Activated CD8-positive, alpha-beta memory T cell treated with anti-CD3 and anti-CD28 coated beads, Interleukin-2, amount 10 ng/mL, durations not matched to agents 7 days and 5 days (primary cell): ENCODE measurements at regions not wholly inside any gene's neighbourhood (a gene's known extent, or its start where the extent isn't known, plus 50 kb on each side); places are given as distances from the start of the nearest gene placed in this dataset.

Experiments
- ATAC-seq: fragments of 150-1000 bp; cut with Tn5 transposase; one replicate; pipeline ENCODE4 v1.10.0; 2021; ENCODE audit warnings: moderate library complexity
- CTCF ChIA-PET: fragments of 350-600 bp; sonication (Branson Sonifier 250); formaldehyde crosslinking; loops from one replicate; lab custom pipeline; 2021; ENCODE audit warnings: antibody characterized with exemption; lab: Charles Lee
- DNase-seq: peaks from one replicate; pipeline ENCODE4 v3.0.0-alpha.2; 2020
- H3K27ac Mint-ChIP-seq: one replicate; pipeline ENCODE4 v1.8.0; 2021; ENCODE audit warnings: mild to moderate bottlenecking, mixed read lengths
- H3K27me3 Mint-ChIP-seq: one replicate; pipeline ENCODE4 v1.8.0; 2021; ENCODE audit warnings: mixed read lengths
- H3K36me3 Mint-ChIP-seq: one replicate; pipeline ENCODE4 v1.8.0; 2021; ENCODE audit warnings: mild to moderate bottlenecking, mixed read lengths
- H3K4me1 Mint-ChIP-seq: one replicate; pipeline ENCODE4 v1.8.0; 2021; ENCODE audit warnings: mixed read lengths
- H3K4me3 Mint-ChIP-seq: one replicate; pipeline ENCODE4 v1.8.0; 2021; ENCODE audit warnings: mild to moderate bottlenecking, moderate library complexity, mixed read lengths
- H3K9me3 Mint-ChIP-seq: one replicate; pipeline ENCODE4 v1.8.0; 2022; ENCODE audit warnings: low read depth, mixed read lengths

DNA sequence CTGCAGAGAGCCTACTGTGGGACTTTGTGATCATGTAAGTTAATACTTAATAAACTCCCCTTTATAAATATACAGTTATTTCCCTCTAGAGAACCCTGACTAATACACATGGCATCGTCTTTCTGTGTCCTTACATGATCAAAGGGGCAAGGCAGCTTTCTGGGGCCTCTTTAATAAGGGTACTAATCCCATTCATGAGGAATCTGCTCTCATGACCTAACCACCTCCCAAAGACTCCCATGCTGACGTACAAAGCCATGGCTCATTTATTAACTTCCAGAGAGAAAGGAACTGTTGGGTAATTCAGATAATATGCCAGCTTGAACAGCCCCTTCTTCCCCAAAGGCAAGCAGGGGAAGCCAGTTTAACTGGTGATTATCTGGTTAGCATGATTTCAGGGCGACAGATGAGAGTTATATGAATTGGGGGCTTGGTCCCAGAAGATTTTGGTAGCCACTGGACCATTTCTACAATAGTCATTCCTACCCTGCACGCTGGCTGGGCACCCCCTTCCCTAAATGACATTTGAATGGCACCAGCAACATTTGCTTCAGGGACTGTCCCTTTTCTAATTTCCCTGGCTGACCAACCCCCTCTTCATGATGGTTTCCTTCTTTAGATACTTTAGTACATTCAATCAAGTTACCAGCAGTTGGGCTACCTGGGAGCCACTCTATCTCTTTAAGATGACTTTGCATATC, 83.6 kb upstream of the C3orf80 start:
- H3K27me3 Mint-ChIP-seq: no peaks in the 10 kb centered on the region

GRCh38 chr3:160143482-160143881, 81.7 kb upstream of the C3orf80 start:
- no peak for DNase-seq
- CTCF ChIA-PET: no interaction called here
- H3K4me1 Mint-ChIP-seq: peaks cover 9% of the 10 kb centered on the region
- no peak overlapping the region for H3K27ac Mint-ChIP-seq
- no peak overlapping the region for H3K4me3 Mint-ChIP-seq
- H3K36me3 Mint-ChIP-seq: peaks cover 8% of the 10 kb centered on the region
- peaks cover 9% of the 10 kb centered on the region for H3K9me3 Mint-ChIP-seq
- ATAC-seq: no peak
- no peaks in the 10 kb centered on the region for H3K27me3 Mint-ChIP-seq

More for the DNA sequence above, 83.6 kb upstream of the C3orf80 start:
- Mint-ChIP-seq H3K4me3 (no peak overlapping the region), H3K9me3 (peaks cover 9% of the 10 kb centered on the region), H3K4me1 (peaks cover 9% of the 10 kb centered on the region), H3K27ac (no peak overlapping the region), H3K36me3 (peaks cover 8% of the 10 kb centered on the region)
- ATAC-seq (no peak), DNase-seq (no peak)
- CTCF ChIA-PET: no interaction called here

DNA sequence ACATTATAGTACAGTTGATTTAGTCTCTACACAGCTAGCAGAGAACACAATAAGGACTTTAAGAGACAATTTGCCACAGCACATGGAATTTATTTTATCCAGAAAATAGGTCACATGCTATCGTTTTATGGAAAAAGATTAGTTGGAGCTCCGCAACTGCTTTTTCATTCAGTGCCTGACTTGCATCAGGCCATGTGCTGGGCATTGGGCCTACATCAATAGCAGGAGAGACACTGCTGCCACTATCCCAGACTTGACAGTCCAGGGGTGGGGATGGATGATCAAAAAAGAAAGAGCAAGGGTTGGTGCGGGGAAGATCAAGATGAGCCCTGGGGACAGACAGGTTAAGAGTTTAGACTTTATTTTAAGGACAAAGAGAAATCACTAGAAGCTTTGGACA, 75.2 kb upstream of the C3orf80 start:
- ATAC-seq: no peak
- Mint-ChIP-seq H3K9me3 (no peaks in the 10 kb centered on the region), H3K4me3 (no peak overlapping the region), H3K36me3 (no peaks in the 10 kb centered on the region), H3K27ac (no peak overlapping the region), H3K27me3 (peaks cover 17% of the 10 kb centered on the region), H3K4me1 (no peaks in the 10 kb centered on the region)
- CTCF ChIA-PET: no interaction called here
- DNase-seq: no peak

DNA sequence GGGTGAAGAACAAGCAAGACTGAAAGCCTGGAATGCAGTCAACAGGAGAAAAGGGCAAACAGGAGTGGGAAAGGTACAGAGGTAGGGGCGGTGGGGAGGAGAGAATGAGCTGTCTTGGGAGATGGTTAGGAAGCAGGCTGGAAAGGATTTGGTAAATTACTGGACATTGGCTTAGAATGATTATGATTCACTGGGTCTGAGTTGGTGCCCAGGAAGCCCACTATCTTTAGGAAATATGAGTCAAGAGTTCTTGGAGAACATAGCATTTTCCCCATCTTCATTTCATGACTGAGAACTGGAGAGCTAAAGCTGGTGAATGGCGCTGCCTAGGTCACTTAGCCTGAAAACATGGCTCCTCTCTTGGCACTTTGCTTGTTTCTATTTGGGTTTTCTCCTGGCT, 74.7 kb upstream of the C3orf80 start:
- Mint-ChIP-seq H3K27ac (no peak overlapping the region), H3K36me3 (no peaks in the 10 kb centered on the region), H3K4me3 (no peak overlapping the region), H3K27me3 (peaks cover 19% of the 10 kb centered on the region), H3K9me3 (no peaks in the 10 kb centered on the region), H3K4me1 (no peaks in the 10 kb centered on the region)
- DNase-seq (no peak), ATAC-seq (no peak)
- CTCF ChIA-PET: no interaction called here

- DNase-seq: no peak
- no peak overlapping the region for H3K4me3 Mint-ChIP-seq
- H3K27ac Mint-ChIP-seq: no peak overlapping the region
- H3K4me1 Mint-ChIP-seq: no peaks in the 10 kb centered on the region
- no peak for ATAC-seq
- H3K27me3 Mint-ChIP-seq: peaks cover 26% of the 10 kb centered on the region
- CTCF ChIA-PET: no interaction called here
- H3K9me3 Mint-ChIP-seq: no peaks in the 10 kb centered on the region
- H3K36me3 Mint-ChIP-seq: no peaks in the 10 kb centered on the region
Measured at GRCh38 chr3:160152638-160153037, 72.6 kb upstream of the C3orf80 start.

DNA sequence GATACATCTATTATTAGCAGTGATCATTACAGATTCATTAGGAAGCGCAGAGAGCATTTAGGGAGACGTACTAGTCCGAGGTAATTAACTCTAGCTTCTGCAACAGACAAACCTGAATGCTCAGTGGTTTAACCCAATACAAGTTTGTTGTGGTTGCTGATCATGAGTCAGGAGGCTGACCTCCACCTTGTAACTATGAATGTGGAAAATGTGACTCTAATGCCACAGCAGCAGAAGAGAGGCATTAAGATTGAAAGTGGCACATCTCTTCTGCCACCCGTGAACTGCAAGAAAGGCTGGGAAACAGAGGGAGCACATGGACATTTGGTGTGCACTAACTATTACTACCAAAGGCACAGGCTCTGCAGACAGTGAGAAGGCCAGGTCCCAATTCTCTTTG, 71.2 kb upstream of the C3orf80 start:
- Mint-ChIP-seq H3K36me3 (no peaks in the 10 kb centered on the region), H3K4me3 (no peak overlapping the region), H3K27me3 (peaks cover 27% of the 10 kb centered on the region), H3K27ac (no peak overlapping the region), H3K9me3 (no peaks in the 10 kb centered on the region), H3K4me1 (no peaks in the 10 kb centered on the region)
- CTCF ChIA-PET: no interaction called here
- DNase-seq (no peak), ATAC-seq (no peak)

- ATAC-seq: no peak
- Mint-ChIP-seq H3K36me3 (no peaks in the 10 kb centered on the region), H3K4me1 (no peaks in the 10 kb centered on the region), H3K27ac (no peak overlapping the region), H3K4me3 (no peak overlapping the region), H3K9me3 (no peaks in the 10 kb centered on the region), H3K27me3 (peaks cover 30% of the 10 kb centered on the region)
- DNase-seq: no peak
- CTCF ChIA-PET: no interaction called here
Measured at GRCh38 chr3:160154596-160154995, 70.6 kb upstream of the C3orf80 start.

GRCh38 chr3:160157321-160157720, 67.9 kb upstream of the C3orf80 start:
- no peak overlapping the region for H3K27ac Mint-ChIP-seq
- no peak overlapping the region for H3K4me3 Mint-ChIP-seq
- ATAC-seq (no peak), DNase-seq (no peak)
- no peaks in the 10 kb centered on the region for H3K4me1 Mint-ChIP-seq
- no peaks in the 10 kb centered on the region for H3K36me3 Mint-ChIP-seq
- H3K27me3 Mint-ChIP-seq: peaks cover 35% of the 10 kb centered on the region
- no peaks in the 10 kb centered on the region for H3K9me3 Mint-ChIP-seq
- CTCF ChIA-PET: no interaction called here

- DNase-seq (no peak), ATAC-seq (no peak)
- Mint-ChIP-seq H3K4me1 (no peaks in the 10 kb centered on the region), H3K27me3 (peaks cover 44% of the 10 kb centered on the region), H3K36me3 (no peaks in the 10 kb centered on the region), H3K9me3 (no peaks in the 10 kb centered on the region), H3K27ac (no peak overlapping the region), H3K4me3 (no peak overlapping the region)
- CTCF ChIA-PET: no interaction called here
Measured at GRCh38 chr3:160159341-160159740, 65.9 kb upstream of the C3orf80 start.

- no peak overlapping the region for H3K27ac Mint-ChIP-seq
- CTCF ChIA-PET: no interaction called here
- H3K27me3 Mint-ChIP-seq: peaks cover 41% of the 10 kb centered on the region
- no peak overlapping the region for H3K4me3 Mint-ChIP-seq
- DNase-seq (no peak), ATAC-seq (no peak)
- H3K36me3 Mint-ChIP-seq: no peaks in the 10 kb centered on the region
- H3K9me3 Mint-ChIP-seq: no peaks in the 10 kb centered on the region
- no peaks in the 10 kb centered on the region for H3K4me1 Mint-ChIP-seq
Measured at GRCh38 chr3:160159806-160160205, 65.4 kb upstream of the C3orf80 start.

- H3K27me3 Mint-ChIP-seq: peaks cover 45% of the 10 kb centered on the region
Measured at GRCh38 chr3:160161921-160162320, 63.3 kb upstream of the C3orf80 start.

DNA sequence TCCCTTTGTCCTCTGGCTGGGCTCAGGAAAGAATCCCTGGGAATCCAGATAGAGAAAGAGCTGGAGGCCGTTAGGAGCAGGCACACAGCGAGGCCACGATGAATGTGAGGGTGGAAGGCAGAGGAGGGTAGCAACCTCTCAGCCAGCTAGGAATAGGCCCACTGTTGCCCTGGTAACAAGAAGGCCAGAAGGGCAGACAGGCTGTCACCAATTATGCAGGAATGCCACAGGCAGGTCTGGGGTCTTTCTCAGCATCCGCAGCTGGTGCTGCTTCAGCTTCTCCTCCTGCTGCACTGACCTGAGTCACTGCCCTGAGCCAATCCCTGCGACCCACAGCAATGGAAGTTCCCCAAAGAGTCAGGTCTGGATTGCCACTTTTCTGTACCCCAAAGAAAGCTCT, 62.8 kb upstream of the C3orf80 start:
- H3K4me3 Mint-ChIP-seq: no peak overlapping the region
- H3K4me1 Mint-ChIP-seq: no peaks in the 10 kb centered on the region

More at GRCh38 chr3:160161921-160162320, 63.3 kb upstream of the C3orf80 start:
- no peak overlapping the region for H3K4me3 Mint-ChIP-seq
- H3K27ac Mint-ChIP-seq: no peak overlapping the region
- DNase-seq (no peak), ATAC-seq (no peak)
- no peaks in the 10 kb centered on the region for H3K36me3 Mint-ChIP-seq
- CTCF ChIA-PET: interaction anchor here (1.8 kb wide), 1 partner anchor 252 kb away, joined by 8 read pairs; no protein-coding TSS in a partner anchor
- no peaks in the 10 kb centered on the region for H3K4me1 Mint-ChIP-seq
- no peaks in the 10 kb centered on the region for H3K9me3 Mint-ChIP-seq

DNA sequence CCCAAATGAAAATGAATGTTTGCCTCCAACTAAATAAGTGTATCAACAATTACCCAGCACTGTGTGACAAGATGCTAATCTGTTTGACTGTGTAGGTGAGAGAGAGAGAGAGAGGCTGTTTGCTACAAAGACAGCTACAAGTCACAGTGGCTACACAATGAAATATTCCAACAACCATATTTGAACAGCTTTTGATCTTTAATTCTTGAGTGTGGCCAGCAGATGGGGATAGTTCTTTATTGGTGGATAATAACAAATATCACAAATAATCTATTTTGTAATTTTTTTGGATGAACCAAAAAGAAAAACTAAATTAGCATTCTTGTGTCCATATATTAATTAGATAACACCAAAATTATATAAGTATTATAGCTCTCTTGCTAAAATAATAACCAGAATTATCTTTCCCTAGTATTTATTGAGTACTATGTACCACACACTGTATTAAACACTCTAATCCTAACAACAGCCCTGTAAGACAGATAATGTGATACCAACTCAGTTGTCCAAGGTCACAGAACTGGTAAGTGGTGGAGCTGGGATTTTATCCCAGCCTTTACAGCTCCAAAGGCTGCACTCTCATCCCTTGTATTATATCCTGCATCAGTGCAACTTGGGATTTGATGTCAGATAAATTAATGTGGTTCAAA, 61.9 kb upstream of the C3orf80 start:
- Mint-ChIP-seq H3K4me3 (no peak overlapping the region), H3K4me1 (no peaks in the 10 kb centered on the region), H3K27ac (no peak overlapping the region), H3K9me3 (no peaks in the 10 kb centered on the region), H3K27me3 (peaks cover 44% of the 10 kb centered on the region), H3K36me3 (no peaks in the 10 kb centered on the region)
- ATAC-seq (no peak), DNase-seq (no peak)
- CTCF ChIA-PET: interaction anchor here (1.1 to 1.8 kb wide), 5 partner anchors 9 to 322 kb away, joined by 3 to 8 read pairs (median 3); no protein-coding TSS in a partner anchor

More for the DNA sequence above, 62.8 kb upstream of the C3orf80 start:
- no peaks in the 10 kb centered on the region for H3K9me3 Mint-ChIP-seq
- no peaks in the 10 kb centered on the region for H3K36me3 Mint-ChIP-seq
- DNase-seq (no peak), ATAC-seq (no peak)
- H3K27ac Mint-ChIP-seq: no peak overlapping the region
- peaks cover 45% of the 10 kb centered on the region for H3K27me3 Mint-ChIP-seq
- CTCF ChIA-PET: interaction anchor here (1.1 to 1.8 kb wide), 3 partner anchors 180 to 251 kb away, joined by 3 to 8 read pairs (median 3); no protein-coding TSS in a partner anchor

- H3K4me1 Mint-ChIP-seq: peaks cover 18% of the 10 kb centered on the region
- H3K9me3 Mint-ChIP-seq: no peaks in the 10 kb centered on the region
- no peak for ATAC-seq
- DNase-seq: no peak
- H3K4me3 Mint-ChIP-seq: no peak overlapping the region
- CTCF ChIA-PET: no interaction called here
- H3K36me3 Mint-ChIP-seq: no peaks in the 10 kb centered on the region
- H3K27ac Mint-ChIP-seq: no peak overlapping the region
- H3K27me3 Mint-ChIP-seq: peaks cover 28% of the 10 kb centered on the region
Measured at GRCh38 chr3:160168246-160168645, 57.0 kb upstream of the C3orf80 start.
